Lung (tissue), 11 donors: ENCODE measurements at regions not wholly inside any gene's neighbourhood (a gene's known extent, or its start where the extent isn't known, plus 50 kb on each side); places are given as distances from the start of the nearest gene placed in this dataset.

Experiments
- ATAC-seq: fragments of 200-7000 bp; cut with Tn5 transposase; one replicate; pipeline ENCODE4 v1.9.1; 2020; ENCODE audit warnings: moderate number of reproducible peaks; ENCODE audit not compliant: insufficient read depth, low FRiP score
- DNase-seq, 3 donors: peaks; one replicate each; pipeline ENCODE4 v3.0.0-alpha.2; 2013 to 2017
- H3K27ac ChIP-seq, 2 donors: one replicate each; pipeline ENCODE4 v1.5.1; 2013; ENCODE audit warnings: mild to moderate bottlenecking in 2 of 2, moderate library complexity in 2 of 2, control low read depth in 1 of 2, inconsistent platforms in 1 of 2, low read depth in 1 of 2, low read length in 1 of 2
- H3K27me3 ChIP-seq, 3 donors: one replicate each; pipeline ENCODE4 v1.5.1; 2013; ENCODE audit warnings: low read length in 2 of 3; ENCODE audit not compliant: control insufficient read depth in 3 of 3, insufficient read depth in 3 of 3
- H3K36me3 ChIP-seq, 4 donors: one replicate each; pipeline ENCODE4 v1.5.1; 2013; ENCODE audit warnings: low read length in 4 of 4, mild to moderate bottlenecking in 1 of 4, moderate library complexity in 1 of 4; ENCODE audit not compliant: control insufficient read depth in 4 of 4, insufficient read depth in 4 of 4
- H3K4me1 ChIP-seq, 5 donors: one replicate each; pipeline ENCODE4 v1.5.1; 2013; ENCODE audit warnings: low read length in 5 of 5, mild to moderate bottlenecking in 2 of 5, moderate library complexity in 1 of 5; ENCODE audit not compliant: control insufficient read depth in 5 of 5, insufficient read depth in 5 of 5
- H3K4me3 ChIP-seq: one replicate; pipeline ENCODE4 v1.5.1; 2013; ENCODE audit warnings: mild to moderate bottlenecking, control low read depth, moderate library complexity
- H3K9ac ChIP-seq, 2 donors: one replicate each; pipeline ENCODE4 v1.5.1; 2013; ENCODE audit warnings: low read length in 2 of 2, control low read depth in 1 of 2; ENCODE audit not compliant: insufficient read depth in 1 of 2
- H3K9me3 ChIP-seq, 4 donors: one replicate each; pipeline ENCODE4 v1.5.1; 2013; ENCODE audit warnings: low read length in 3 of 4, mild to moderate bottlenecking in 1 of 4, moderate library complexity in 1 of 4; ENCODE audit not compliant: control insufficient read depth in 4 of 4, insufficient read depth in 3 of 4
- WGBS, 2 donors: extraction: QIAGEN DNeasy Blood & Tissue Kit; methylation state at CpG; one replicate each; pipeline ENCODE4 v1.1.7; 2013; 5-methylcytosine and 5-hydroxymethylcytosine counted together
- TF ChIP-seq, protein P1 (sequence below): IDR thresholded peaks from 2 replicates; pipeline ENCODE4 v1.5.1; 2012; ENCODE audit warnings: mild to moderate bottlenecking; ENCODE audit errors: control extremely low read depth, extremely low read depth
- donor health status: control.
- donor health status: control.
- donor health status: Bipolar disorder and iron deficiency.
- donor health status: healthy.
- donor health status: DM: yes; HTN: yes; CAD: no.

DNA sequence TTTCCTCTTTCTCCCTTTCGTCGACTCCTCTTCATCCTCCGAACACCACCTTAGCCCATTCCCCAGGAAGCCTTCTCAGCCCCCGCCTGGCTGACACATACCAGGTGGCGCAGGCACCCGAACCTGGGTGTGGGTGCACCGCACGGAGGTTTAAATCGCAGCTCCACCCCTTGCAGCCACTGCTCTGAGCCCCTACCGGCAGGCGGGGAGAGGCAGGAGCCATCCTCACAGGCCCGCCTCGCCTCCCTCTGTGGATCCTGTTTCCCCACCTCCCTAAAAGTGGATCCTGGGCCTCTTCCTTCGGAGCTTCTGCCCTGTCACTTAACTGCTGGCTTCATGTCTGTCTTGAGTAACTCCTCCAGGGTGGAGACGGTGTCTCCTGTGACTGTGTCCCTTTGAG is 110.7 kb downstream of the OLFM1 start:
- TF ChIP-seq, protein P1, sequence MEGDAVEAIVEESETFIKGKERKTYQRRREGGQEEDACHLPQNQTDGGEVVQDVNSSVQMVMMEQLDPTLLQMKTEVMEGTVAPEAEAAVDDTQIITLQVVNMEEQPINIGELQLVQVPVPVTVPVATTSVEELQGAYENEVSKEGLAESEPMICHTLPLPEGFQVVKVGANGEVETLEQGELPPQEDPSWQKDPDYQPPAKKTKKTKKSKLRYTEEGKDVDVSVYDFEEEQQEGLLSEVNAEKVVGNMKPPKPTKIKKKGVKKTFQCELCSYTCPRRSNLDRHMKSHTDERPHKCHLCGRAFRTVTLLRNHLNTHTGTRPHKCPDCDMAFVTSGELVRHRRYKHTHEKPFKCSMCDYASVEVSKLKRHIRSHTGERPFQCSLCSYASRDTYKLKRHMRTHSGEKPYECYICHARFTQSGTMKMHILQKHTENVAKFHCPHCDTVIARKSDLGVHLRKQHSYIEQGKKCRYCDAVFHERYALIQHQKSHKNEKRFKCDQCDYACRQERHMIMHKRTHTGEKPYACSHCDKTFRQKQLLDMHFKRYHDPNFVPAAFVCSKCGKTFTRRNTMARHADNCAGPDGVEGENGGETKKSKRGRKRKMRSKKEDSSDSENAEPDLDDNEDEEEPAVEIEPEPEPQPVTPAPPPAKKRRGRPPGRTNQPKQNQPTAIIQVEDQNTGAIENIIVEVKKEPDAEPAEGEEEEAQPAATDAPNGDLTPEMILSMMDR: no peak
- DNase-seq (no peak), ATAC-seq (no peak)

DNA sequence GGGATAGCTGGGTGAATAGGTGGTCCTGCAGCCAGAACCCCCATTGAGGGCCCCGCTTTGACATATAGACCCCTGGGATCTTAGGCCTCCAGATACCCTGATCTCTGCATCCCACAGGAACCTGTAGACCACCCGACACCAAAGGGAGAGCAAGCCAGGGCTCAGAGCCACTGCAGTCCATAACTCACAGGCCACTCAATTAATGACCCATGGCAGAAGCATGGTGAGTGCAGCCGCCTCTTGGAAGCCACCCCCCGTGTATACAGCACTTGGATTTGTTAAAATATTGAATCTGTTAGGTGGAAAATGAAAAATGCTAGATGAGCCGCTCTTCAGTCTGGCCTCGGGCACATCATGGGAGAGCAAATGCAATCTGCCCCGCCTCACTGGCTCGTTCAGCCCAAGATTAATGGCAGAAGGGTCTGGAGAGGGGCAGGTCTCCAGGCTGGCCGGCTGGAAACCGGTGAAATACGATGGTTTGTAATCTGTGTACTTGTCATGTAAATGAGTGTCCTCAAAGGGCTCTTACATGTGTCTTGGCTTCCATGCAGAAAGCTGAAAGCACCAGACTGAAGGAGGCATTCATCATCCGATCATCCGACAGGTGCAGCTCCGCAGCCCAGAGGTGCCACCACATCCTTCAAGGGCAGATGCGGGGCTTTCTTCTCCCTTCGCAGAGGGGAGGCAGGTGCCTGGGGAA is 111.3 kb downstream of the OLFM1 start:
- ATAC-seq (no peak), DNase-seq (no peak)
- Histone ChIP-seq H3K27me3 (peaks cover 0 to 40% (median 17%) of the 10 kb centered on the region in 3 donors), H3K9me3 (peaks cover 0 to 3% (median 1%) of the 10 kb centered on the region in 4 donors), H3K4me1 (no peaks in the 10 kb centered on the region), H3K27ac (no peak overlapping the region), H3K4me3 (no peak overlapping the region), H3K9ac (no peak overlapping the region), H3K36me3 (no peaks in the 10 kb centered on the region)
- WGBS, 2 donors: 39 to 50% methylated on average over 16 of the region's 16 CpGs
- TF ChIP-seq, protein P1: no peak

More for the DNA sequence above, 110.7 kb downstream of the OLFM1 start:
- Histone ChIP-seq H3K27me3 (peaks cover 0 to 42% (median 17%) of the 10 kb centered on the region in 3 donors), H3K9me3 (peaks cover 0 to 3% (median 1%) of the 10 kb centered on the region in 4 donors), H3K36me3 (no peaks in the 10 kb centered on the region), H3K4me1 (no peaks in the 10 kb centered on the region), H3K4me3 (no peak overlapping the region), H3K9ac (no peak overlapping the region), H3K27ac (no peak overlapping the region)
- WGBS, 2 donors: 40 to 50% methylated on average over 15 of the region's 15 CpGs

DNA sequence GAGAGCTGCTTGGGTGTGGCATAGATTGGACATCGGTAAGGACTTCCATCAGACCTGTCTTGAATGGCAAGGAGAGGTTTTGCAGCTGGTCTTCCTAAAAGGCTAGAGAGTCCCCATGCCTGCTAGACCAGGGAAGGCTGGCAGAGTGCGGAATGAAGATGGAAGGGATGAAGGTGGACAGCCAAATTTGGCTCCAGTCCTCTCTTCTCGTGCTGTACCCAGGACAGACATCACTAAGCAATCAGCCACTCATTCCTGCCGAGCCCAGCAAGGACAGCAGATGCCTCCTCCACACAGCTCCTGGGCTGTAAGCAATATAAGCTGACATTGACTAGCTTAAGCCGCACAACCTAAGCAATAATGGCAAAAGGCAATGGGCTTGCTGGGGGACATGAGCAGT is 112.0 kb downstream of the OLFM1 start:
- Histone ChIP-seq H3K27me3 (peaks cover 0 to 40% (median 17%) of the 10 kb centered on the region in 3 donors), H3K27ac (no peak overlapping the region), H3K9ac (no peak overlapping the region), H3K36me3 (no peaks in the 10 kb centered on the region), H3K4me1 (no peaks in the 10 kb centered on the region), H3K9me3 (peaks cover 0 to 3% (median 1%) of the 10 kb centered on the region in 4 donors), H3K4me3 (no peak overlapping the region)
- ATAC-seq (no peak), DNase-seq (no peak)
- TF ChIP-seq, protein P1: no peak
- WGBS, 2 donors: 73 to 76% methylated on average over 5 of the region's 5 CpGs
